Activated CD4-positive, alpha-beta T cell treated with anti-CD3 and anti-CD28 coated beads, Interleukin-2, amount 50 U/mL, for 24 hours (primary cell): ENCODE measurements at regions not wholly inside any gene's neighbourhood (a gene's known extent, or its start where the extent isn't known, plus 50 kb on each side); places are given as distances from the start of the nearest gene placed in this dataset.
"Not testable (repeated sequence)": the region's sequence is repeated elsewhere in the genome, so short reads cannot be mapped to it uniquely, and the experiment has no call there.

Experiments
- DNase-seq, 2 donors: peaks; one replicate each; pipeline ENCODE4 v3.0.0-alpha.2; 2020; ENCODE audit warnings: low read depth in 1 of 2, low spot score in 1 of 2

DNA sequence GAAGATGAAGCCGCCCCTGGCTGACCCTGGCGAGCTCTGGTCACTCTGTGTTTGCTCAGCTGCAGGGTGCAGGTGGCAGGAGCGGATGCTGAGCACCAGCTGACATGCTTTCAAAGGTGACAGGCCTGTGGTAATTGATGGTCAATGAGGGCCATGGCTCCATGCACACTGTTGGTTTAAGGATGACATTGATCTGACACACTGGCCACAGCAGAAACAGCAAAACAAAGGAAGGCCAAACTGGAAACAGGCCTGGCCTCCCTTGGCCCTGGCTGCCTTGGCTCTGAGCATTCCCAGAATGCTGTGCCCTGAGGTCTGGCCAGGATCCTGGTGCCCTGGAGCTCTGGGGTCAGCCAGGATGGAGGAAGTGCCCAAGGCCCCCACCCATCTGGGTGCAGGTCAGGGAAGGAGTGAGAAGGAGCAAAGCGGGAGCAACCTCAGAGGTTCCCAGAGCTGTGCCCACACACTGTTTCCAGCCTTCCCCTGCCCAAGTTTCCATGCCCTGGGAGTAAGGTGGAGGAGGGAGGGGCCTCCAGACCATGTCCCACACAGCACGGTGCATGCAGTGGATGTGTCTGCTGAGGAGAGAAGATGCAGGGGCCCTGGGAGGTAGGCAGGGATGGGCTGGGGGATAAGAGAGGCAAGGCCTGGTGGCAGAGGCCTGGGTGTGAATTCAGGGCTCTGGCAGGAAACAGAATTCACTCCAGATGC lies 302.2 kb downstream of the RPS24 start:
- no peak for DNase-seq

GRCh38 chr10:78336402-78336791 lies 302.7 kb downstream of the RPS24 start:
- DNase-seq = no peak

GRCh38 chr10:78337016-78337415 lies 303.4 kb downstream of the RPS24 start:
- DNase-seq = no peak

DNA sequence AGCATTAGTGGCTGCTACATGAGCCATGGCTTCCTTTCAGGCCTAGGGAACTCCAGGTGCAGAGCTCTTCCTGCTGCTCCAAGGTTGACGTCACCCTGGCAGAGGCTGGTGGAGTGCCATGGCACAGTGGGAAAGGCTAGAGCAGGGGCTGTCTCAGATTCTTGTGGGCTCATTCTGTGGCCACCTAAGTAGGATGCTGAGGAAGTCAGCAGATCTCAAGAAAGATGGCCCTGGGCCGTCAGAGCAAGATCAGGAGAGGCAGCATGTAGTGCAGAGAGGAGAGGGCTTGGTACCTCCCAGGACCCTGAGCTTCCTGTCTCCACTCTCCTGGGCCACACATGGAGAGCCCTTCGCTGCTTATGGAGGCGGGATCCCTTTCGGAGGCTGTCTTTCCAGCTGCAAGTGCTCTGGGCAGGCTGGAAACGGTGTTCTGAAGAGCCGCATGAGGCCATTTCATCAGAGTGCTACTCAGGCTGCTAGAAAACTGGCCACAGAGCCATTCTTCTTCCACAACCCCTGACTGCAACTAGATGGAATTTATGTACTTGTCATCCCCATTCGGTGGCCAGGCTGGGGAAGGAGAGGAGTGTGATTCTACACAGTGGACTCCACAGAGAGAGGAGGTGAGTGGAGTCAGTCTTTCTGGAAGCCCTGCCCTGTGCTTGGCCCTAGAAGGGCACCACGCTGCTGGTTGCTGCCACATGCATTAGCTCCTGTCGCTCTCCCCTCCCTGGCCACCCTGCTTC lies 304.2 kb downstream of the RPS24 start:
- no peak for DNase-seq

GRCh38 chr10:78338717-78339116 lies 305.1 kb downstream of the RPS24 start:
- no peak for DNase-seq

DNA sequence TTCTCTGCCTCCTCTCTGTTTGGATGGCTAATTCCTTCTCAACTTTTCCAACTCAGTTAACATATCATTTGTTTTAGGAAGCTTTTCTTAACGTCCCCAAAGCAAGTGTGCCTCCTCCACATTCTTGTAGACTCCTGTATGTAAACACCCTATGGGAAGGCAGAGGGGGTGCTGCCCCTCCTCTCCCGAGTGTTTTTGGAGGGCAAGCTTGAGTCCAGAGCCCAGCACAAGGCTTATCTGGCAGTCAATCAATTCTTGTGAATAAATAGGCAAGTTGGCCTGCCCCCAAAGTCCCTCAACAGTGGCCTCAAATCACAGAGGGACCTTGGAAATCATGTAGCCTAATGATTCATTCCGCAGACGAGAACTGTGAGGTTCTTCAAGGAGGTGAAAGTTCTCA lies 305.6 kb downstream of the RPS24 start:
- no peak for DNase-seq

DNA sequence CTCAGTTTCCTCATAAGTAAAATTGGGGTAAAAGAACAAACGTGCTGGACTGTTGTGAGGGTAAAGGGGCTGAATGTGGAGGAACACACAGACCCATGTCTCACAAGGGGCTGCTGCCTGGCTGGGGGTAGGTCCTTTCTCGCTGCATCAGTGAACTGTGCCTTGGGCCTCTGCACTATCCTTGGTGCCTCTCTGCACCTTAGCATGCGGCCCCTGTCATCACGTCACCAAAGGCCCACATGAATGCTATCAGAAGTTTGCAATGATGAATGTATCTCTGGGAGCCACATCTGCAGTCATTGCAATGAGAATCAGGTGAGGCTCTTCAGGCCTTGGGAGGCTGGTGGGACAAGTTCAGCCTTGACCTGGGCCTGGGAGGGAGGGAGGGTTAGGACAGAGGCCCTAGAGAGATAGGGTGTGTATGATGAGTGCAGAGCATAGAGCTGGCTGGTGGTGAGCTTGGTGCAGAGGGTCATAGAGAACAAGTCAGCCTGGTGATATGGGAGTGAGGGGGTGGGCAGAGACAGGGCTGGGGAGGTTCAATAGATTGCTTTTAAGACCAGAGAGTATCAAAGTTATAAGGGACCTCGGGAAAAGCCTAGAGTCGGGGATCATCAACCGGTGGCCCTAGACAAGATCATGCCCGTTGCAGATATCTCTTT lies 308.4 kb downstream of the RPS24 start:
- no peak for DNase-seq

DNA sequence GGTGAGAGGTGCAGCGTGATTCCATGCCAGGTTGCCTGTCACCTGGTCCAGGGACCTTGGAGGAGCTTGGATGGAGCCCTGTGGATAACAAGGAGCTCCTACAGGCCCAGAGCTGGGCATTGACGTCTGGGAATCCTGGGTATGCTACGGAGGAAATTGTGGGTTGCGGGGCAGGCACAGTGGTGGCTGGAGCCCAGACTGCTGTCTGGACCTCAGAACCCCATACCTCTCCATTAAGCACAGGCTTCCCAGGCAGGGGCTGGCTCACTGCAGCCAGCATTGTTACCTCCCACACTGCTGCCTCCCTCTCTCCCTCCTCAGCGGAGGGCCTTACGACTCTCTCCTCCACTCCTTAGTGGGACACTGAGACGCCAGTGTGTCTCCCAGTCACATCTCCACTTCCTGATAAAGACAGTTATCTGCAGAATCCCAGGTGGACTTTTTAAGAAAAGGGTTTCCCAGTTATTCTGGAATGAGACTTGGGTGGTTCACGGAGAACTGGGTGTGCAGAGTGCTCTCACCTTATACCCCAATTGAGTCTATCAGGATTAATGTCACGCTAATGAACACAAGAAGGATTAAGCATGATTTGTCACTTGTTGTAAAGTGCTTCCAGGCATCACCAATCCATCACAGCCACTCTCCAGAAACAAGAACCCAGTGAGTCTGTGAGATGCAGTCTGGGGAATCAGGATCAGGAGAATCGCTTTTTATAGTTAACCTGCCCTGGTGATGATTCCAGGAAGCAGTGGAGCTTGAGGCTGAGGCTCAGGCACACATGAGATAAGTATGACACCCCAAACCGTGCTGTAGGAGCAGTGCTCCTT lies 309.4 kb downstream of the RPS24 start:
- DNase-seq = no peak

DNA sequence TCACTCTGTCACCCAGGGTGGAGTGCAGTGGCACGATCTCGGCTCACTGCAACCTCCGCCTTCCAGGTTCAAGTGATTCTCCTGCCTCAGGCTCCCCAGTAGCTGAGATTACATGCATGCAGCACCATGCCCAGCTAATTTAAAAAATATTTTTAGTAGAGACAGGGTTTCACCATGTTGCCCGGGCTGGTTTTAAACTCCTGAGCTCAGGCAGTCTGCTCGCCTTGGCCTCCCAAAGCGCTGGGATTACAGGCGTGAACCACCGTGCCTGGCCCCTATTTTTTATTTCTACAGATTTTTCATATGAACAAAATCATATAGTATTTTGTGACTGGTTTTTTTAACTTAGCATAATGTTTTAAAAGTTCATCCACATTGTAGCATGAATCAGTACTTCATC lies 310.6 kb downstream of the RPS24 start:
- DNase-seq = not testable (repeated sequence)

- not testable (repeated sequence) for DNase-seq
Measured at GRCh38 chr10:78345515-78345914, 311.9 kb downstream of the RPS24 start.

DNA sequence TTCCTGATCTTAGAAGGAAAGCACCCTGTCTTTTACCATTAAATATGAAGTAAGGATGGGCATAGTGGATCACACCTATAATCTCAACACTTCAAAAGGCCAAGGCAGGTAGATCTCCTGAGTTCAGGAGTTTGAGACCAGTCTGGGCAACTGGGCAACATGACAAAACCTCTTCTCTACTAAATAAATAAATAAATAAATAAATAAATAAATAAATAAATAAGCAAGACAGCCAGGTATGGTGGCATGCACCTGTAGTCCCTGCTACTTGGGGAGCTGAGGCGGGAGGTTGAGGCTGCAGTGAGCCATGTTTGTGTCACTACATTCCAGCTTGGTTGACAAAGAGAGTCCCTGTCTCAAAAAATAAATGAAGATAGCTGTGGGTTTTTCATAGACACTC lies 313.1 kb downstream of the RPS24 start:
- no peak for DNase-seq

- DNase-seq = no peak
Measured at GRCh38 chr10:78348411-78349164, 314.9 kb downstream of the RPS24 start.

DNA sequence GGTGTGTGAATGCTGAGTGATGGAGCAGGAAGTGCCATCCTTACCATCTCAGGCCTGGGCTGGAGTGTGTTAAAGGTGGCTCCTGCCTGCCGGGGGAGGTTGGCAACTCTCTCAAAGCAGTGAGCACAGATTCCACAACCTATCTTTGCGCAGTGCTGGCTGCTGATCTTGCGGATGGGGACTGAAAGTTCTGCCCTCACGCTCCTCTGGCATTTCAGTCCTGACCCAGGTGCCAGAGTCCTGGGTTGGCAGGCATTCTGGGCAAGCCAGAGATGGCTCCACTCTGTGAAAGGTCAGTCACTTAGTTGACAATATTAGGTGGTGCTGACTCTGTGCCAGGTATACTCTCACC lies 315.5 kb downstream of the RPS24 start:
- no peak for DNase-seq

GRCh38 chr10:78349911-78350663 lies 316.4 kb downstream of the RPS24 start:
- DNase-seq = no peak

- no peak for DNase-seq
Measured at GRCh38 chr10:78351283-78351682, 317.6 kb downstream of the RPS24 start.

DNA sequence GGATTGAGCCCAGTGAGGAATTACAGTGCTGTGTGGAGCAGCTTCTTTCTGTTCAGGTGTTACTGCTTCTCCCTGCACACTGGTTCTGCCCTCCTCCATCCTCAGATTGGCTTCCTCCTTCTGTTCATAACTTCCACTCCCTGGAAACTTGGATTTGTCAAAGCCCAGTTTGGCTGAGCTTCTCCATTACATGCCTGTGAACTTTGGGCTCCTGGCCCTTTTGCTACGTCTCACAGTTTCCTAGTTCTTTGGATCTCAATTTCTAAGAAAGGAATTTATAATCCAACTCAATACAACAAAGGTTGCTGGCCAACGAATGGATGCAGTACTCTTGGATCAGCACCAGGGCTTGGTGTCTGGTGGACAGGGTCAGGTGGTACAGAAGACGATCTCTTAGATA lies 318.1 kb downstream of the RPS24 start:
- DNase-seq = no peak

DNA sequence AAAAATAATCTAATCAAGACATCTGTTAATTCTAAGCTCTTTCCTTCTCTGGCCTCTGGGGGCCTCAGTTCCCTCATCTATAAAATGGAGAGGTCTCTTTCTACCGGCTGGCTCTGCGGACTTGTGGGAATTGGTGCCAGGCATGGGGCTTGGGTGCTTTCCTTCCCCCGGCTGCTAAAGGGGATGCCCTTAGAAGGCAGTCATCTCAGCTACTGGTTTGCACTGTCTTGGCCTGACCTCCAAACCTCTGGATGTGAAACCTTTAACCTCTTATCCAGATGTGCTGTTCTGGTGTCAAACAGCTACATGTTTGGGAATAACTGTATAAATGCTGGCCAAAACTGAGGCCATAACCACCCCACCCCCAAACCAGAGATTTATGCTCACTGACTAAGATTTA lies 320.0 kb downstream of the RPS24 start:
- DNase-seq = no peak

DNA sequence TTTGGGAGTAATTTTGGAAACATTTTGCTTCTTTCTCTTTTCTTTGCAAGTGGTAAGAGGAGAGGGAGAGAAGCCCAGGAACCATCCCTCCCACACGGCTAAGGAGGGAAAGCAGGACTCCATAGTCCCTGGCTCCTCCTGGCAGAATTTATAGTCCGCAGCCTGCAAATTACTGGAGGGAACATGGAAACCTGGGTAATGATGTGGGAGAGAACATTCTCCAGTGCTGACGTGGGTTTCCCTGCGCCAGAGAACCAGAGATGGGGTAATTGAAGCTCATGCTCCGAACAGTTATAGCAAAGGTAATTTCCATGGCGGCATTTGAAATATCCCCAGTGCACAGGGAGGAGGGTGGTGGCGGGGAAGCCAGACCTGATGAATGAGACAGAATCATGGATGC lies 320.4 kb downstream of the RPS24 start:
- DNase-seq = no peak

GRCh38 chr10:78356291-78356900 lies 322.7 kb downstream of the RPS24 start:
- DNase-seq = no peak
